Choroid plexus epithelial cell (primary cell): ENCODE measurements at regions not wholly inside any gene's neighbourhood (a gene's known extent, or its start where the extent isn't known, plus 50 kb on each side); places are given as distances from the start of the nearest gene placed in this dataset.

Experiments used
- DNase-seq: peaks from one replicate; pipeline ENCODE4 v3.0.0-alpha.2; 2010; ENCODE audit warnings: low read depth
- H3K4me3 ChIP-seq: 2 replicates; pipeline ENCODE4 v1.5.1; 2011; ENCODE audit warnings: low read depth, mild to moderate bottlenecking, control low read depth, low read length, moderate library complexity
- CTCF ChIP-seq: conservative IDR thresholded peaks from 2 replicates; pipeline ENCODE4 v1.5.1; 2011; ENCODE audit warnings: low read depth, mild to moderate bottlenecking, control low read depth, inconsistent platforms, low read length, moderate library complexity

- TF ChIP-seq CTCF, result no peak
- no peak overlapping the region for H3K4me3 ChIP-seq
- peak; percentile 63 for DNase-seq
These were observed 248.0 kb upstream of the PDE3A start for GRCh38 chr12:20120403-20120725.

- H3K4me3 ChIP-seq, result no peak overlapping the region
- no peak for DNase-seq
- no peak for TF ChIP-seq CTCF
These were observed 246.1 kb upstream of the PDE3A start for GRCh38 chr12:20122274-20122673.

GRCh38 chr12:20123465-20123864 lies 244.9 kb upstream of the PDE3A start:
- no peak for DNase-seq
- TF ChIP-seq CTCF, result no peak
- H3K4me3 ChIP-seq, result no peak overlapping the region

GRCh38 chr12:20125276-20125798 lies 243.0 kb upstream of the PDE3A start:
- no peak overlapping the region for H3K4me3 ChIP-seq
- no peak for DNase-seq
- TF ChIP-seq CTCF, result no peak

GRCh38 chr12:20126601-20127000 lies 241.7 kb upstream of the PDE3A start:
- TF ChIP-seq CTCF, result no peak
- no peak for DNase-seq
- H3K4me3 ChIP-seq, result no peak overlapping the region

- peak; percentile 35 for DNase-seq
- TF ChIP-seq CTCF, result no peak
- H3K4me3 ChIP-seq, result no peak overlapping the region
These were observed 240.9 kb upstream of the PDE3A start for GRCh38 chr12:20127413-20127812.

GRCh38 chr12:20128928-20129327 lies 239.4 kb upstream of the PDE3A start:
- no peak for DNase-seq
- no peak for TF ChIP-seq CTCF
- no peak overlapping the region for H3K4me3 ChIP-seq
